K562 (cell line): ENCODE measurements at regions not wholly inside any gene's neighbourhood (a gene's known extent, or its start where the extent isn't known, plus 50 kb on each side); places are given as distances from the start of the nearest gene placed in this dataset.

Source experiments
- ATAC-seq: fragments of 200-7000 bp; cut with Tn5 transposase; 3 replicates; pipeline ENCODE4 v1.9.1; 2020; ENCODE audit warnings: moderate library complexity
- BruUV-seq: library from RNA; stranded (reverse); fragments of 400-500 nt; replicated peaks from 2 replicates; lab custom pipeline; 2021; lab: Mats Ljungman, UMichigan
- CTCF ChIA-PET: fragments of 300-600 bp; formaldehyde crosslinking; extraction: SDS; loops from one replicate; lab custom pipeline; 2021; ENCODE audit warnings: low intra/inter-chr PET ratio; lab: Yijun Ruan, JAX
- POLR2A ChIA-PET: fragments of 300-600, 350-650 bp; sonication (Branson Sonifier 250); formaldehyde crosslinking; extraction: SDS; loops from one replicate; lab custom pipeline; 2021; ENCODE audit warnings: antibody characterized with exemption, inconsistent platforms; lab: Yijun Ruan, JAX
- DNase-seq, 4 experiments: peaks; one replicate each; pipeline versions ENCODE4 v3.0.0 to v3.0.0-alpha.2; 2011 to 2018; ENCODE audit warnings: low spot score in 3 of 4, mixed read lengths in 3 of 4; ENCODE audit errors: extremely low read depth in 1 of 4
- FAIRE-seq: peaks from 2 replicates; lab custom pipeline; 2011; peaks lifted over from hg19 to GRCh38; lab: Jason Lieb, UNC
- H2AFZ ChIP-seq: 2 replicates; pipeline ENCODE4 v1.6.0; 2011; ENCODE audit warnings: low read depth, low read length, control low read depth, inconsistent platforms
- H3K27ac ChIP-seq: fragments of 200-600 bp; 3 replicates; pipeline ENCODE4 v1.8.0; 2011; ENCODE audit warnings: low read depth, mild to moderate bottlenecking, control low read depth, inconsistent platforms, low read length, moderate library complexity, mixed read lengths; ENCODE audit errors: extremely low read depth
- H3K27me3 ChIP-seq, 2 experiments: fragments of 300-600 bp in 1 of 2; 2 replicates in 1 of 2; 3 replicates in 1 of 2; pipeline versions ENCODE4 v1.6.0 to v1.8.0; 2011; ENCODE audit warnings: inconsistent platforms in 2 of 2, low read length in 2 of 2, mild to moderate bottlenecking in 1 of 2, mixed read lengths in 1 of 2, moderate library complexity in 1 of 2; ENCODE audit not compliant: control insufficient read depth in 2 of 2, insufficient read depth in 2 of 2
- H3K36me3 ChIP-seq: fragments of 300-600 bp; 3 replicates; pipeline ENCODE4 v1.8.0; 2011; ENCODE audit warnings: mild to moderate bottlenecking, low read length, inconsistent platforms; ENCODE audit not compliant: control insufficient read depth, insufficient read depth
- H3K4me1 ChIP-seq, 2 experiments: fragments of 200-600 bp in 1 of 2; replicated peaks in 1 of 2; 2 replicates in 1 of 2; 3 replicates in 1 of 2; pipeline versions ENCODE4 v1.5.1 to v1.8.0; 2011; ENCODE audit warnings: inconsistent platforms in 2 of 2, low read length in 2 of 2, mild to moderate bottlenecking in 1 of 2, mixed read lengths in 1 of 2, moderate library complexity in 1 of 2; ENCODE audit not compliant: control insufficient read depth in 2 of 2, insufficient read depth in 2 of 2
- H3K4me2 ChIP-seq: 2 replicates; pipeline ENCODE4 v1.6.1; 2011; ENCODE audit warnings: low read length, control low read depth, inconsistent platforms, mixed read lengths; ENCODE audit not compliant: insufficient read depth
- H3K4me3 ChIP-seq: fragments of 200-600 bp; sonication (generic), shearing (Covaris generic); 2 replicates; pipeline ENCODE4 v1.5.1; 2016; ENCODE audit warnings: control low read depth, inconsistent platforms
- H3K79me2 ChIP-seq: fragments of 200-600 bp; 3 replicates; pipeline ENCODE4 v1.8.0; 2011; ENCODE audit warnings: low read length, inconsistent platforms; ENCODE audit not compliant: control insufficient read depth, insufficient read depth
- H3K9ac ChIP-seq, 2 experiments: 2 replicates each; pipeline versions ENCODE4 v1.6.0 to v1.6.1; 2011; ENCODE audit warnings: low read depth in 2 of 2, low read length in 2 of 2, control low read depth in 1 of 2, inconsistent platforms in 1 of 2, mild to moderate bottlenecking in 1 of 2, mixed read lengths in 1 of 2; ENCODE audit not compliant: insufficient read depth in 1 of 2
- H3K9me1 ChIP-seq: one replicate; pipeline ENCODE4 v1.6.0; 2011; ENCODE audit warnings: inconsistent platforms, mild to moderate bottlenecking, low read length, moderate library complexity; ENCODE audit not compliant: control insufficient read depth, insufficient read depth
- H3K9me3 ChIP-seq: replicated peaks from 2 replicates; pipeline ENCODE4 v1.5.1; 2011; ENCODE audit warnings: low read depth, low read length, inconsistent platforms; ENCODE audit not compliant: control insufficient read depth, insufficient read depth
- H4K20me1 ChIP-seq: replicated peaks from 2 replicates; pipeline ENCODE4 v1.6.1; 2011; ENCODE audit warnings: low read length, inconsistent platforms, mixed read lengths; ENCODE audit not compliant: control insufficient read depth, insufficient read depth
- C11orf30 ChIP-seq: fragments of 450-650 bp; IDR thresholded peaks from 2 replicates; pipeline ENCODE4 v1.6.1; 2016; ENCODE audit warnings: low read depth, mild to moderate bottlenecking
- CBFB ChIP-seq: sonication (generic); formaldehyde crosslinking; IDR thresholded peaks from 2 replicates; pipeline ENCODE4 v1.4.0; 2020; ENCODE audit warnings: mild to moderate bottlenecking, missing genetic modification reagents
- ERF ChIP-seq: fragments of 450-650 bp; formaldehyde crosslinking; IDR thresholded peaks from 2 replicates; pipeline ENCODE4 v1.4.0; 2020; ENCODE audit warnings: mild to moderate bottlenecking, mixed read lengths
- MBD2 ChIP-seq: sonication (generic); IDR thresholded peaks from 2 replicates; pipeline ENCODE4 v1.6.1; 2016; ENCODE audit warnings: low read depth, borderline replicate concordance
- MYBL2 ChIP-seq, 2 experiments: fragments of 450-650 bp in 1 of 2; sonication (generic) in 1 of 2; formaldehyde crosslinking in 1 of 2; IDR thresholded peaks; 2 replicates each; pipeline versions ENCODE4 v1.6.1 to v1.8.1; 2017 to 2022; ENCODE audit warnings: borderline replicate concordance in 1 of 2, inconsistent platforms in 1 of 2, low read depth in 1 of 2, mild to moderate bottlenecking in 1 of 2, missing genetic modification reagents in 1 of 2, moderate library complexity in 1 of 2
- NCOA2 ChIP-seq, 2 experiments: fragments of 450-650 bp; IDR thresholded peaks; 2 replicates each; pipeline ENCODE4 v1.6.1; 2018; ENCODE audit warnings: mild to moderate bottlenecking in 2 of 2, moderate library complexity in 1 of 2; ENCODE audit not compliant: partially characterized antibody in 2 of 2
- NUFIP1 ChIP-seq: fragments of 450-650 bp; IDR thresholded peaks from 2 replicates; pipeline ENCODE4 v1.6.1; 2018; ENCODE audit not compliant: partially characterized antibody
- SIN3B ChIP-seq: fragments of 450-650 bp; IDR thresholded peaks from 2 replicates; pipeline ENCODE4 v1.6.1; 2017; ENCODE audit warnings: low read depth, mild to moderate bottlenecking, moderate library complexity
- SMARCA4 ChIP-seq: fragments of 450-650 bp; IDR thresholded peaks from 2 replicates; pipeline ENCODE4 v1.6.1; 2016
- TAF7 ChIP-seq: fragments of 450-650 bp; IDR thresholded peaks from 2 replicates; pipeline ENCODE4 v1.6.1; 2016; ENCODE audit warnings: missing genetic modification characterization, missing compliant biosample characterization
- ZBTB8A ChIP-seq: fragments of 450-650 bp; IDR thresholded peaks from 2 replicates; pipeline ENCODE4 v1.6.1; 2018; ENCODE audit warnings: mild to moderate bottlenecking, moderate library complexity; ENCODE audit not compliant: partially characterized antibody
- ZFP36 ChIP-seq: fragments of 150-350 bp; IDR thresholded peaks from 2 replicates; pipeline ENCODE4 v1.6.1; 2018; ENCODE audit warnings: low read length, low read depth; ENCODE audit not compliant: partially characterized antibody
- ZNF280A ChIP-seq: fragments of 450-650 bp; IDR thresholded peaks from 2 replicates; pipeline ENCODE4 v1.6.1; 2018; ENCODE audit warnings: mild to moderate bottlenecking, low read depth; ENCODE audit not compliant: partially characterized antibody
- ZNF436 ChIP-seq: fragments of 250-450, 450-650 bp; sonication (Bioruptor Pico); formaldehyde crosslinking; IDR thresholded peaks from 2 replicates; pipeline ENCODE4 v1.7.0; 2020; ENCODE audit warnings: mild to moderate bottlenecking
- ZNF57 ChIP-seq: fragments of 450-650 bp; formaldehyde crosslinking; IDR thresholded peaks from 2 replicates; pipeline ENCODE4 v1.4.0; 2020; ENCODE audit warnings: mild to moderate bottlenecking, moderate library complexity
- WGBS: fragments of 100-300 bp; shearing (Covaris generic); methylation state at CpG from one replicate; pipeline ENCODE4 v1.1.6; 2016; ENCODE audit warnings: low coverage, mixed read lengths; ENCODE audit not compliant: insufficient coverage; ENCODE audit errors: missing lambda C conversion rate; 5-methylcytosine and 5-hydroxymethylcytosine counted together
- in situ Hi-C: fragments of 300-500 bp; cut with MboI; formaldehyde crosslinking; loops from 4 replicates; pipeline ENCODE4 v1.15.0; 2018; ENCODE audit warnings: inconsistent platforms, mixed read lengths
- intact Hi-C: fragments of 100-400 bp; cut with micrococcal nuclease; formaldehyde crosslinking; loops from 2 replicates; pipeline ENCODE4 v1.14.2; 2022
- TF ChIP-seq, protein P1 (sequence below): IDR thresholded peaks from 2 replicates; pipeline ENCODE4 v1.6.1; 2012; ENCODE audit warnings: low read depth, low read length, improper control_type of control experiment, borderline replicate concordance
- TF ChIP-seq, protein P2 (sequence below): fragments of 450-650 bp; formaldehyde crosslinking; IDR thresholded peaks from 2 replicates; pipeline ENCODE4 v1.4.0; 2020; ENCODE audit warnings: mild to moderate bottlenecking, moderate library complexity

- Histone ChIP-seq H4K20me1 (no peaks in the 10 kb centered on the region), H3K9ac (no peak overlapping the region), H3K9me3 (no peaks in the 10 kb centered on the region), H2AFZ (no peak overlapping the region), H3K79me2 (no peaks in the 10 kb centered on the region), H3K36me3 (no peaks in the 10 kb centered on the region), H3K27me3 (no peaks in the 10 kb centered on the region), H3K27ac (no peak overlapping the region), H3K4me2 (no peak overlapping the region), H3K4me1 (peaks cover 0 to 26% of the 10 kb centered on the region in 2 experiments; a peak in 3 of 5 replicates), H3K4me3 (no peak overlapping the region), H3K9me1 (no peaks in the 10 kb centered on the region)
- no TSS peak for BruUV-seq
- ChIA-PET POLR2A (interaction anchor here (0.8 kb wide), 1 partner anchor 30 kb away, joined by 3 read pairs; no protein-coding TSS in a partner anchor), CTCF (no interaction called here)
- FAIRE-seq (no peak), DNase-seq (no peak), ATAC-seq (no peak)
- in situ Hi-C loops = no loop called here
- intact Hi-C loops = no loop called here
- 67% methylated on average over 8 of the region's 8 CpGs for WGBS
- TF ChIP-seq ZNF280A (no peak), MYBL2 (IDR thresholded peaks at IDR 0.05; ENCODE audit: low read depth) (no peak), MYBL2 (CRISPR knock-in tag; IDR thresholded peaks at IDR 0.05; ENCODE audit: borderline replicate concordance) (no peak), C11orf30 (no peak), SIN3B (no peak), ZFP36 (no peak), TAF7 (tag) (no peak), ZBTB8A (no peak), NCOA2 (IDR thresholded peaks at IDR 0.05; ENCODE audit: partially characterized antibody in 2 of 2) (no peak), ZNF436 (CRISPR knock-in tag) (no peak), ERF (CRISPR knock-in tag) (no peak), SMARCA4 (no peak), ZNF57 (no peak), MBD2 (no peak), NUFIP1 (no peak), CBFB (CRISPR knock-in tag) (no peak)
- TF ChIP-seq, protein P1, sequence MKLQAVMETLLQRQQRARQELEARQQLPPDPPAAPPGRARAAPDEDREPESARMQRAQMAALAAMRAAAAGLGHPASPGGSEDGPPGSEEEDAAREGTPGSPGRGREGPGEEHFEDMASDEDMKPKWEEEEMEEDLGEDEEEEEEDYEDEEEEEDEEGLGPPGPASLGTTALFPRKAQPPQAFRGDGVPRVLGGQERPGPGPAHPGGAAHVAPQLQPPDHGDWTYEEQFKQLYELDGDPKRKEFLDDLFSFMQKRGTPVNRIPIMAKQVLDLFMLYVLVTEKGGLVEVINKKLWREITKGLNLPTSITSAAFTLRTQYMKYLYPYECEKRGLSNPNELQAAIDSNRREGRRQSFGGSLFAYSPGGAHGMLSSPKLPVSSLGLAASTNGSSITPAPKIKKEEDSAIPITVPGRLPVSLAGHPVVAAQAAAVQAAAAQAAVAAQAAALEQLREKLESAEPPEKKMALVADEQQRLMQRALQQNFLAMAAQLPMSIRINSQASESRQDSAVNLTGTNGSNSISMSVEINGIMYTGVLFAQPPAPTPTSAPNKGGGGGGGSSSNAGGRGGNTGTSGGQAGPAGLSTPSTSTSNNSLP = no peak
- TF ChIP-seq, protein P2, sequence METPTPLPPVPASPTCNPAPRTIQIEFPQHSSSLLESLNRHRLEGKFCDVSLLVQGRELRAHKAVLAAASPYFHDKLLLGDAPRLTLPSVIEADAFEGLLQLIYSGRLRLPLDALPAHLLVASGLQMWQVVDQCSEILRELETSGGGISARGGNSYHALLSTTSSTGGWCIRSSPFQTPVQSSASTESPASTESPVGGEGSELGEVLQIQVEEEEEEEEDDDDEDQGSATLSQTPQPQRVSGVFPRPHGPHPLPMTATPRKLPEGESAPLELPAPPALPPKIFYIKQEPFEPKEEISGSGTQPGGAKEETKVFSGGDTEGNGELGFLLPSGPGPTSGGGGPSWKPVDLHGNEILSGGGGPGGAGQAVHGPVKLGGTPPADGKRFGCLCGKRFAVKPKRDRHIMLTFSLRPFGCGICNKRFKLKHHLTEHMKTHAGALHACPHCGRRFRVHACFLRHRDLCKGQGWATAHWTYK = no peak
These were observed 425.3 kb upstream of the PROK2 start for GRCh38 chr3:72210261-72210660.
